Fibroblast of lung (primary cell): ENCODE measurements at regions not wholly inside any gene's neighbourhood (a gene's known extent, or its start where the extent isn't known, plus 50 kb on each side); places are given as distances from the start of the nearest gene placed in this dataset.

Experiments used
- EZH2 ChIP-seq: IDR thresholded peaks from 2 replicates; pipeline ENCODE4 v1.5.1; 2012; ENCODE audit warnings: low read length, control low read depth, mild to moderate bottlenecking; ENCODE audit errors: missing control alignments
- TF ChIP-seq, protein P1 (sequence below), 2 donors: IDR thresholded peaks in 1 of 2; conservative IDR thresholded peaks in 1 of 2; 1 replicate in 1 of 2; 2 replicates in 1 of 2; pipeline ENCODE4 v1.5.1; 2011 to 2012; ENCODE audit warnings: low read length in 2 of 2, control low read depth in 1 of 2, inconsistent platforms in 1 of 2, low read depth in 1 of 2, mild to moderate bottlenecking in 1 of 2

DNA sequence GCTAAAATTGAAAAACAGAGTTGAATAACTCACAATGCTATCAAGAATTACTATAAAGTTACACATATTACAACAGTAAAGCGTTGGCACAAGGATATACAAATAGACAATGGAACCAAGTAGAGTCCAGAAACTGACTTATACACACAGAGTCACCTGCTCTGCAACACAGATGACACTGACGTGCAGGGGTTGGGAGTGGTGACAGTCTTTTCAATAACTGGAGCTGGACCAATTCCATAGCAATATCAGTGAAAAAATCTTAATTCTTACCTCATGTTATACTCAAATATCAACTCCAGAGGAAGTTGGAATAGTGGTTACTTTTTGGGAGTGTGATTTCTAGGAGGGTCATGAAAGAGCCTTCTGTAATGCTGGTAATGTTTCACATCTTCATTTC is 62.5 kb upstream of the NPY start:
- TF ChIP-seq, protein P1, sequence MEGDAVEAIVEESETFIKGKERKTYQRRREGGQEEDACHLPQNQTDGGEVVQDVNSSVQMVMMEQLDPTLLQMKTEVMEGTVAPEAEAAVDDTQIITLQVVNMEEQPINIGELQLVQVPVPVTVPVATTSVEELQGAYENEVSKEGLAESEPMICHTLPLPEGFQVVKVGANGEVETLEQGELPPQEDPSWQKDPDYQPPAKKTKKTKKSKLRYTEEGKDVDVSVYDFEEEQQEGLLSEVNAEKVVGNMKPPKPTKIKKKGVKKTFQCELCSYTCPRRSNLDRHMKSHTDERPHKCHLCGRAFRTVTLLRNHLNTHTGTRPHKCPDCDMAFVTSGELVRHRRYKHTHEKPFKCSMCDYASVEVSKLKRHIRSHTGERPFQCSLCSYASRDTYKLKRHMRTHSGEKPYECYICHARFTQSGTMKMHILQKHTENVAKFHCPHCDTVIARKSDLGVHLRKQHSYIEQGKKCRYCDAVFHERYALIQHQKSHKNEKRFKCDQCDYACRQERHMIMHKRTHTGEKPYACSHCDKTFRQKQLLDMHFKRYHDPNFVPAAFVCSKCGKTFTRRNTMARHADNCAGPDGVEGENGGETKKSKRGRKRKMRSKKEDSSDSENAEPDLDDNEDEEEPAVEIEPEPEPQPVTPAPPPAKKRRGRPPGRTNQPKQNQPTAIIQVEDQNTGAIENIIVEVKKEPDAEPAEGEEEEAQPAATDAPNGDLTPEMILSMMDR (conservative IDR thresholded peaks at IDR 0.05 in 1 of 2, IDR thresholded peaks at IDR 0.05 in 1 of 2; ENCODE audit: low read depth in 1 of 2, low read length in 2 of 2), result no peak
- TF ChIP-seq EZH2, result no peak
